GM12878 (cell line): ENCODE measurements at regions not wholly inside any gene's neighbourhood (a gene's known extent, or its start where the extent isn't known, plus 50 kb on each side); places are given as distances from the start of the nearest gene placed in this dataset.
A peak's percentile ranks its signal among the peaks of the same experiment; 100 is the strongest.

ENCODE experiments used
- ATF2 ChIP-seq: IDR thresholded peaks from 2 replicates; pipeline ENCODE4 v1.6.1; 2012; ENCODE audit warnings: low read length, inconsistent platforms
- FOS ChIP-seq: IDR thresholded peaks from 3 replicates; pipeline ENCODE4 v1.6.1; 2011; ENCODE audit warnings: borderline replicate concordance; ENCODE audit not compliant: insufficient read length; ENCODE audit errors: extremely low read depth
- FOXK2 ChIP-seq: fragments of 450-650 bp; IDR thresholded peaks from 2 replicates; pipeline ENCODE4 v1.6.1; 2017; ENCODE audit warnings: mild to moderate bottlenecking, moderate library complexity
- GABPA ChIP-seq: IDR thresholded peaks from 2 replicates; pipeline ENCODE4 v1.6.1; 2014; ENCODE audit warnings: antibody characterized with exemption, low read depth, mild to moderate bottlenecking, inconsistent platforms
- HDAC6 ChIP-seq: fragments of 200-600 bp; sonication (generic); IDR thresholded peaks from one replicate; pipeline ENCODE4 v1.8.0; 2017; ENCODE audit warnings: antibody characterized with exemption; ENCODE audit not compliant: unreplicated experiment
- MTA3 ChIP-seq: IDR thresholded peaks from 2 replicates; pipeline ENCODE4 v1.6.1; 2012; ENCODE audit warnings: low read length, inconsistent platforms, borderline replicate concordance
- NBN ChIP-seq: fragments of 450-650 bp; IDR thresholded peaks from 2 replicates; pipeline ENCODE4 v1.6.1; 2016
- PAX8 ChIP-seq: fragments of 450-650 bp; IDR thresholded peaks from 2 replicates; pipeline ENCODE4 v1.6.1; 2017; ENCODE audit warnings: mild to moderate bottlenecking, moderate library complexity
- RUNX3 ChIP-seq: IDR thresholded peaks from 2 replicates; pipeline ENCODE4 v1.6.1; 2012; ENCODE audit warnings: low read length, inconsistent platforms
- SMARCA5 ChIP-seq: fragments of 450-650 bp; IDR thresholded peaks from 2 replicates; pipeline ENCODE4 v1.6.1; 2017; ENCODE audit warnings: mild to moderate bottlenecking
- SMC3 ChIP-seq: IDR thresholded peaks from 2 replicates; pipeline ENCODE4 v1.6.1; 2011; ENCODE audit warnings: low read length, improper control_type of control experiment, borderline replicate concordance
- SP1 ChIP-seq: IDR thresholded peaks from one replicate; pipeline ENCODE4 v1.6.1; 2011; ENCODE audit warnings: low read depth, low read length
- SREBF1 ChIP-seq: IDR thresholded peaks from 2 replicates; pipeline ENCODE4 v1.6.1; 2012; ENCODE audit warnings: mild to moderate bottlenecking, low read length
- TAF1 ChIP-seq: IDR thresholded peaks from 2 replicates; pipeline ENCODE4 v1.6.1; 2011; ENCODE audit warnings: mild to moderate bottlenecking, low read depth, low read length, borderline replicate concordance
- TCF3 ChIP-seq: IDR thresholded peaks from 2 replicates; pipeline ENCODE4 v1.6.1; 2012; ENCODE audit warnings: low read depth, mild to moderate bottlenecking, low read length, borderline replicate concordance; ENCODE audit not compliant: insufficient read depth
- ZNF687 ChIP-seq: fragments of 450-650 bp; IDR thresholded peaks from 2 replicates; pipeline ENCODE4 v1.6.1; 2017; ENCODE audit warnings: mild to moderate bottlenecking, moderate library complexity
- TF ChIP-seq, protein P1 (sequence below): IDR thresholded peaks from 2 replicates; pipeline ENCODE4 v1.6.1; 2012; ENCODE audit warnings: improper control_type of control experiment, low read depth, low read length; ENCODE audit not compliant: insufficient replicate concordance
- TF ChIP-seq, protein P2 (sequence below): fragments of 450-650 bp; IDR thresholded peaks from 2 replicates; pipeline ENCODE4 v1.6.1; 2016; ENCODE audit warnings: mild to moderate bottlenecking

DNA sequence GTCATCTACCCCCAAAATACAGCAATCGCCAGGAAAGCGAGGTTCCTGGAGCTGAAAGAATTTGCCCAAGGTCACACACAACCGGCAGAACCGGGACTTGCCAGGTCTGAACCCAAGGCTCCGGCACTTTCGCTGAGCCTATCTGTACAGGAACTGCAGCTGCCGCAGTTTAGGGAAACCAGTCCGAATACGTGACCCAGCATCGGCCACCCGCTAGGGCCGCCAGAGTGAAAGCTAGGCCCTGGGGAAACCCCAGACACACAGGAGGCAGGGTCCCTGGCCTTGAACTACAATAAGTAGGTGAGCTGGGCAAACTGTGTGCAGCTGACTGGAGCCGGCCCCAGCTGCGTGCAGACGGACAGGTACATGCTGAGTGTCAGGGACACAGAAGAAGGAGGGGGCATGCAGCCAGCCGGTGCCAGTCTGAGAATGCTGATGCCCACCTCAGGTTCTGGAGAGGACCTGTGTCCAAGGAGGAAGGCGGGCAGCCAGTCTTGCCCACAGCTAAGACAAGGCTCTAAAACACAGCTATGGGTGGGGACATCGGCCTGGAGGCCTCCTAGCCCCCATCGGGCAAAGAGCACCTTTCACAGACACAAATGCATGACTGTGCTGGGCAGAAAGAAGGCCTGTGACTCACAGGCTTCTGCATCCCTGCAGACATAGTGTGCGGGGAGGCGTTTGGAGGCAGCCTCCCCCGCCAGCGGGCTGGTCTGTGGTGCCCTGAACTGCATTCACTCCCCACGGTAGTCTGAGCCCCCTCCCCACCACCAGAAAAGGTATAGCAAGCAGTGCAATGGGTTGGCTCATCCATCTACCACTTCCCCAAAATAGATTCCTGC is 107.4 kb upstream of the ID2 start (continued):
- TF ChIP-seq, protein P1, sequence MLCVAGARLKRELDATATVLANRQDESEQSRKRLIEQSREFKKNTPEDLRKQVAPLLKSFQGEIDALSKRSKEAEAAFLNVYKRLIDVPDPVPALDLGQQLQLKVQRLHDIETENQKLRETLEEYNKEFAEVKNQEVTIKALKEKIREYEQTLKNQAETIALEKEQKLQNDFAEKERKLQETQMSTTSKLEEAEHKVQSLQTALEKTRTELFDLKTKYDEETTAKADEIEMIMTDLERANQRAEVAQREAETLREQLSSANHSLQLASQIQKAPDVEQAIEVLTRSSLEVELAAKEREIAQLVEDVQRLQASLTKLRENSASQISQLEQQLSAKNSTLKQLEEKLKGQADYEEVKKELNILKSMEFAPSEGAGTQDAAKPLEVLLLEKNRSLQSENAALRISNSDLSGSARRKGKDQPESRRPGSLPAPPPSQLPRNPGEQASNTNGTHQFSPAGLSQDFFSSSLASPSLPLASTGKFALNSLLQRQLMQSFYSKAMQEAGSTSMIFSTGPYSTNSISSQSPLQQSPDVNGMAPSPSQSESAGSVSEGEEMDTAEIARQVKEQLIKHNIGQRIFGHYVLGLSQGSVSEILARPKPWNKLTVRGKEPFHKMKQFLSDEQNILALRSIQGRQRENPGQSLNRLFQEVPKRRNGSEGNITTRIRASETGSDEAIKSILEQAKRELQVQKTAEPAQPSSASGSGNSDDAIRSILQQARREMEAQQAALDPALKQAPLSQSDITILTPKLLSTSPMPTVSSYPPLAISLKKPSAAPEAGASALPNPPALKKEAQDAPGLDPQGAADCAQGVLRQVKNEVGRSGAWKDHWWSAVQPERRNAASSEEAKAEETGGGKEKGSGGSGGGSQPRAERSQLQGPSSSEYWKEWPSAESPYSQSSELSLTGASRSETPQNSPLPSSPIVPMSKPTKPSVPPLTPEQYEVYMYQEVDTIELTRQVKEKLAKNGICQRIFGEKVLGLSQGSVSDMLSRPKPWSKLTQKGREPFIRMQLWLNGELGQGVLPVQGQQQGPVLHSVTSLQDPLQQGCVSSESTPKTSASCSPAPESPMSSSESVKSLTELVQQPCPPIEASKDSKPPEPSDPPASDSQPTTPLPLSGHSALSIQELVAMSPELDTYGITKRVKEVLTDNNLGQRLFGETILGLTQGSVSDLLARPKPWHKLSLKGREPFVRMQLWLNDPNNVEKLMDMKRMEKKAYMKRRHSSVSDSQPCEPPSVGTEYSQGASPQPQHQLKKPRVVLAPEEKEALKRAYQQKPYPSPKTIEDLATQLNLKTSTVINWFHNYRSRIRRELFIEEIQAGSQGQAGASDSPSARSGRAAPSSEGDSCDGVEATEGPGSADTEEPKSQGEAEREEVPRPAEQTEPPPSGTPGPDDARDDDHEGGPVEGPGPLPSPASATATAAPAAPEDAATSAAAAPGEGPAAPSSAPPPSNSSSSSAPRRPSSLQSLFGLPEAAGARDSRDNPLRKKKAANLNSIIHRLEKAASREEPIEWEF = no peak
- TF ChIP-seq TCF3 = peak; percentile 21; the same call in 1 of the 2 replicates
- TF ChIP-seq NBN = 0 out of 2 replicates have a peak, but pooled peaks have one; percentile 18
- no peak for TF ChIP-seq FOXK2
- TF ChIP-seq GABPA = no peak
- no peak for TF ChIP-seq SMARCA5
- no peak for TF ChIP-seq FOS
- TF ChIP-seq SREBF1 = no peak
- TF ChIP-seq HDAC6 = no peak
- peak; percentile 31 for TF ChIP-seq SP1
- TF ChIP-seq RUNX3 = peak; percentile 23; the same call in 1 of the 2 replicates
- TF ChIP-seq ZNF687 = peak; percentile 69
- 0 out of 2 replicates have a peak, but pooled peaks have one; percentile 15 for TF ChIP-seq TAF1
- no peak for TF ChIP-seq SMC3
- TF ChIP-seq ATF2 = no peak
- no peak for TF ChIP-seq PAX8
- TF ChIP-seq, protein P2, sequence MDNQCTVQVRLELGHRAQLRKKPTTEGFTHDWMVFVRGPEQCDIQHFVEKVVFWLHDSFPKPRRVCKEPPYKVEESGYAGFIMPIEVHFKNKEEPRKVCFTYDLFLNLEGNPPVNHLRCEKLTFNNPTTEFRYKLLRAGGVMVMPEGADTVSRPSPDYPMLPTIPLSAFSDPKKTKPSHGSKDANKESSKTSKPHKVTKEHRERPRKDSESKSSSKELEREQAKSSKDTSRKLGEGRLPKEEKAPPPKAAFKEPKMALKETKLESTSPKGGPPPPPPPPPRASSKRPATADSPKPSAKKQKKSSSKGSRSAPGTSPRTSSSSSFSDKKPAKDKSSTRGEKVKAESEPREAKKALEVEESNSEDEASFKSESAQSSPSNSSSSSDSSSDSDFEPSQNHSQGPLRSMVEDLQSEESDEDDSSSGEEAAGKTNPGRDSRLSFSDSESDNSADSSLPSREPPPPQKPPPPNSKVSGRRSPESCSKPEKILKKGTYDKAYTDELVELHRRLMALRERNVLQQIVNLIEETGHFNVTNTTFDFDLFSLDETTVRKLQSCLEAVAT = no peak
- no peak for TF ChIP-seq MTA3
